ENCODE measurements at regions not wholly inside any gene's neighbourhood (a gene's known extent, or its start where the extent isn't known, plus 50 kb on each side); places are given as distances from the start of the nearest gene placed in this dataset.

- DNase-seq = no peak
These were observed 533.0 kb downstream of the TLE1 start for GRCh38 chr9:81156381-81156780.

DNA sequence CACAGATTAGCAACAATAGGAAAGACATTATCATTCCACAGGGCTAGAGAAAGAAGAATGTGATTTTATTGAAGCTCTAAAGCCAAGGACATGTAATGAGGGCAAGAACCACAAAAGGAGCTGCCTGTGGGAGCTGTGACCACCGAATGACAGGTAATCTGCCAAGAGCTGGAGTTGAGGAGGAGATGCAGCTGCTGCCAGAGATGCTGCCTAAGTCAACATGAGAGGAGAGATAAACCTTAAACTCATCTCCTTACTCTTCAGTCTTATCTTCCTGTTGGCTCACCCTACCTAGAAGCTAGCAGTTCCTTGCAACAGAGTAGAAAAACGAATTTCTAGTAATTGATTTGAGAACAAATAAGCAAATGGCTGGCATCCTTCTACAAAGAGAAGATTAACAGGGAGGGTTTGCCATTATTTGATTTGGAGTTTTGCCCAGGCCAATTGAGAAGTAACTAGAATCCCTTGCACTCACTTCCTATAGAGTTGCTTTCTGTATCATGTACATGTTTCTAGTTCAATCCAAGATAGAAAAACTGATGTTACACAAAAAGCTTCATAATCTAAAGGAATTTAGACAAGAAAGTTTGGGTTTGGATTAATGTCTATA is 539.2 kb downstream of the TLE1 start:
- DNase-seq = no peak

DNA sequence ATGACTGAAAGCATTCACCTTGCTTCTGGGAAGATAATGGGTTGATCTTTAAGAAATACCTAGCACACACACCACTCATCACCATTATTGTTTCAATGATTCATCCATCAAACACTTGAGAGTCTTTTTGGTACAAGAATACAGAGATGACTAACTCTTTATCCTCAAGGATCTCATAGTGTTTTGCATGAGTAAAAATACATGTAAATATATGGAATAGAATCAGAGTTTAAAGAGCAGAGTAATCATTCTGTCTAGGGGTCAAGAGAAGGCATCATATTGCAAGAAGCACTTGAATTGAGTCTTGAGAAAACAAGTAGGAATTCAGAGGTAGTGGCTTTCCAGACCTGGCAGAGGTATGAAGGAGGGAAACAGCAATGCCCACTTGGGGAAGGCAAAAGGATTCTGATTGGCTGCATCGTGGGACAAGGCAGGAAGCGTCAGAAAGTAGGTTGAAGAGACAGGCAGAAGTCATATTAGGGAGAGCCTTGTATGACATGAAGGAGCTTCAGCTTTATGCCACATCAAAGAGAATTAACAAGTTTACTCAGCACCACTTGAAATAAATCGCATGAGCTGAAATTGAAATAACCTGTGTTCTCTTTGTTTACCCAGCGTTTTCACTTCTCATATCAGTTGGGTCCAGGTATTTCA is 542.5 kb downstream of the TLE1 start:
- no peak for DNase-seq

GRCh38 chr9:81146241-81146640 is 543.1 kb downstream of the TLE1 start:
- DNase-seq = no peak

- no peak for DNase-seq
These were observed 543.9 kb downstream of the TLE1 start for GRCh38 chr9:81145331-81145963.

- DNase-seq = no peak
These were observed 547.4 kb downstream of the TLE1 start for GRCh38 chr9:81141961-81142360.

- DNase-seq = no peak
These were observed 551.3 kb downstream of the TLE1 start for GRCh38 chr9:81137976-81138568.

DNA sequence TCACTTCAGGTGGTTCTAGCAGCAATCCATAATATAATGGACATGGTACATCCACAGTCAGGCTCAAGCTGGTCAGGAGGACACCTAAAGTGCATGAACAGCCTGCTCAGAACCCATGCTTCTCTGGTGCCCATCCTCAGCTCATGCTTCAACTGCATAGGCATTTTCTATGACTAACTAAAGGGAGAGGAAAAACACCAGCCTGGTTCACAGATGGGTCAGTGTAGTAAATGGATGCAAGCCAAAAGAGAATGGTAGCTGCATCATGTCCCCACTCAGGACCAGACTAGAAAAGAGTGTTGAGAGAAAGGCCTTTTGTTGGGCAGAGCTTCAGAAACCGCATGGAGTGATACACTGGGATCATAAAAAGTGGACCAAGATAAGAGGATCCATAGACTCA is 556.6 kb downstream of the TLE1 start:
- no peak for DNase-seq

DNA sequence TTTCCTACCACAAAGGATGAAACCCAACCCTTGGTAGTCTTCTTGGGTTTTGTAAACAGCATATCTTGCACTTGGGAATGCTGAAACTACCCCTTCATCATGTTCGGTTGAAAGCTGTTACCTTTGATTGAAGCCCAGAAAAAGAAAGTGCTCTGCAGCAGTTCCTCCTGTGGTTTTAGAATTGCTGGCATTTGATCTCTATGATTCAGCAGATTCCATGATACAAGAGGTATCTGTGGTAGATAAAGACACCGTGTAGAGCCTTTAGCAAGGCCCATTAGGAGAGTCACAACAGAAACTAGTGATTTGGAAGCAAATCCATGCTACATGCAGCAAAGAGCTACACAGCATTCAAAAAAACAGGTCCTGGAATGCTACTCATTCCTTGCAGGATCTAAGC is 557.0 kb downstream of the TLE1 start:
- no peak for DNase-seq

GRCh38 chr9:81128701-81129100 is 560.6 kb downstream of the TLE1 start:
- DNase-seq = no peak

GRCh38 chr9:81125446-81126092 is 563.8 kb downstream of the TLE1 start:
- DNase-seq = no peak

DNA sequence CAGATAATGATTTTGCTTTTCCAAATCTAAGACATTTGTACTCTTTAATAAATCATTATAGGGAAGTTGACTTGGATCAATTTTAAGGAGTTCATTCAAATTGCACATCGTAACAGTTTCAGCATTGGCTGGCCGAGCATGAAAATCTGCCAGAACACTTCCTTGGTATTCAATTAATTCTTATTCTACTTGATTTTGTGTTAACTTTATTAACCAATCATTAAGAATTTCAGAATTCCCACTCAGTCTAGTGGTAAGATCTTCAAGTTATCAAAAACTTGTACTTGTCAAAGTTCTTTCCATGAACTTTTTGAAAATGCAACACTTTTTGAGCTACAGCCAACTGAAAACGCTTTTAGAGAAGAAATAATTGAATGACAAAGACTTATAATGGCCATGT is 565.8 kb downstream of the TLE1 start:
- DNase-seq = no peak

DNA sequence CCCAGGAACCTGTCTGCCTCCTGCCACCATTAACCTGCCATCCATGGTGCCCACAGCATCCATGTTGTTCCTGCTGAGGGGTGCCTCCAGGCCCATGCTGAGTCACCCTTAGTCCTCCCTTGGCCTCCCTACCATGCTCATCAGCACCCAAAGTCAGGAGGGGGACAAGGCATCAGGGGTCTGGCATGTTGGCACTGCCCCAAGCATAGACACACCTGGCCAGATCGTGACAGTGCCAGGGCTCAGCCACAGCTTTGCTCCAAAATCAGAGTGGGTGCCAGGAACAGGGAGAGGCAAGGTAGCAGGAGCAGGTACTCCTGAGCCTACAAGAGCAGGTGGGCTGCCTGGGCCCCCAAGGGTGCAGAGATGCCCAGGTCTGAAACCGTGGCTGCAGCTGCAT is 566.6 kb downstream of the TLE1 start:
- no peak for DNase-seq

DNA sequence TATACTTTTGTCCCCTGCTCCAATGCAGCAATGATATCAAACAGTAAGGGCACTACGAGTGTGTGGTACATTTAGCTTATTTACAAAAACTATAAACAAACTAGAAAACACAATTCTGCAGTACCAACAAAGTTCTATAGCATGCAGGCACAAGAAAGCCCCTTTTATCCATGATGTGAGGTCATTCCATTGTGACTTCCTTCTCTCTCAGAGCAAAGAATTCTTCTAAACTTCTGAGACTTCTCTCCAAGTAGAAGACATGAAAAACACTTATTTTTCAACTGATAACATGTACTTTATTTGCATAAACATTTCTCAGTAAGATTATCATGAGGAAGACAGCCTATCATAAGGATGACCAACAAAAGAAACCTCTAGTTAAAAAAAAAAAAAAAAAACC is 569.8 kb downstream of the TLE1 start:
- DNase-seq = no peak

GRCh38 chr9:81118416-81118815 is 570.9 kb downstream of the TLE1 start:
- no peak for DNase-seq

DNA sequence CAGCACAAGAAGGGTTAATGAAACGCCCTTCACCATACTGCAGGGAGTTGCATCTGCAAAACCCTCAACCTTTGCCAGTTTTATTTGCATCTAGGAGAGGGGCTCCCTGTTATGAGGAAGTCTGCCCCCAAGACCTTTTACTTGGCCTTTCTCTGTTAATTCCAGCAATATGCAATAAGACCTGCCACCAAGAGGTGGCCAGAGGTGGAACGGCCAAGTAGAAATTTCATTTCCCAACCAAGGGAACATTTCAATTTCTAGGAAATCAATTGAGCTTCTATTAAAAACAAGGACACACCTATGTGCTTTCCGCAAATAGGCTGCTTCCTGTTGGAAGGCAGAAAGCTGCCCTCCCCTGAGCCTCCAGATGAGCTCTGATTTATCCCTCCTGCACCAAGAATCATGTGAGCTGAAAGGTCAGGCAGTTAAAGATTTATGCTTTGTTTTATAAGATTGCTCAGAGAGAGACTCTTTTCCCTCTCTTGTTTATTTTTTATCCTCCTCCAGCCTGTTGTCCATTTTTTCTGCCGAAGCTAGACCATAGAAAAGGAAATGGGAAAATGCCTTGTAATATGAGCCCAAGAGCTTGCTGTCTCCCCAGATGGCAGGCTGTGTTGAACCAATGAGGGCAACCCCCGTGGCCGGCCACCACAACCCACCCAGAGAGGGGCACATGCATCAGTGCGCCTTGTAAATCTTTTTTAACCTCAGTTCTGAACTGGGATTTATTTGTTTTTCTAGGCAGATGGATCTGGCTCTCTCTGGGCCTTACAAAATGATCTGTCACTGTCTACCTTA is 572.8 kb downstream of the TLE1 start:
- DNase-seq = no peak

DNA sequence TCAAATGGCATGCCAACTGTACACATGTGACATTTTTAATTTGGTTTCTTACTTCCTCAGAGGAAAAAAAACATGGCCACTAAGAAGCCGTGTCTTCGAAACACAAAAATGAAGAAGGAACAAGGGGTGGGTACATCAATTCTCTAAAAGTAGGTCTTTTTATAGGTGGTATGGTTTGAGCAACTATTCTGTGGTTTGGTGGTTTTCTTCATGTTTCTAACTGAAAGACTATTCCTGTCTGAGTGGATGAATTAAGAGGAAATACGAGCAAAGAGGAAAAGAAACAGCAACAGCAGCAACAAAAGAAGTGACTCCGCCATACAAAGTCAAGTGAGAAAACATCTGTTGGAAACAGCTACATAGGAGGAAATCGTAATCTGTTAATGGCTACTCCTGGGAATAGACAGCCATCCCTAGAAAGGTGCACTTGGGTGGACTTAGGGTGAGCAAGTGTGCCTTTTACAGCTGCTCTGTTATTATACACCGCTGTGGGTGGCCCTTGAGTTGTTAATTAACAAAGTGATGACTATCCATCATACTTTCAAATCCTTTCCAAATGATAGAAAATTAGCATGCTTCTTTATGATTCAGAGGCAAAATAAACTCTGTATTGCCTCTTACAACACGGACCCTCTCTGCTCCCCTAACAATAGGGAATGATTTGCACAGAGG is 575.8 kb downstream of the TLE1 start:
- peak; percentile 73 to 84 for DNase-seq

DNA sequence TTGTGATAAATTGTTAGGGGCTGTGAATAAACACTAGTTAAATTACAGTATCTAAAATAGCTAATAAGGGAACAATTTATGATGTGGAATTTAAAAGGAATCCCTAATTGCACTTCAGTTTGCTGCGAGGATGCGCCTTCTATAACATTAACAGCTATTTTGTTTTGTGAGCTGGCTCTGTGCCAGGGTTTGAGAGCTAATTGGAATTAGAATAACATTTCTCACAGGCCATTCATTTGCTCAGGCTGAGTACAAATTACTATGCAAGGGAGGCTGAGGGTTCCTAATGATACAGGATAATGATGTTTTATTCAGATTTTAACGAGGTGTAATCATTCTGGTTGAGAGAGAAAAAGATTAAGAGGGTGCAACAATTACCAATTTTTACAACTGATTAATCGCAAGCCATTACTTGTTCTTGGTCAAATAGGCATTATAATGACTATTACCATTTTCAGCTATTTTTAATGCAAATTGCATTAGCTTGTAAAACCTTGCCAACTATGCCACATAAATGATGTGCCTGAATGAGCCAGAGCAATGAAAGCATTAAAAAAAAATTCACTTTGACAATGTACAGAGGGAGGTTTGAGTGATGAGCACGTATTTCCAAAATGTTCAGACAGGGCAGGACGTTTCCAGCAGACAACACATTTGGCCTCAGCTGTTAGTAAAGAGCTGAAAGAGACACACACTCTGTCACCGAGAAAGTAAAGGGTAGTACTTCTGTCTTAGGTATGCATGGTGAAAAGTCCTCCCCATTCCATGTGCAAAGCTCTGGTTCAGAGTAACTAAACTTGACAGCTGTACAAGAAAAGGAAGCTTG is 576.5 kb downstream of the TLE1 start:
- no peak for DNase-seq

- DNase-seq = no peak
These were observed 580.5 kb downstream of the TLE1 start for GRCh38 chr9:81108821-81109220.

GRCh38 chr9:81108391-81108790 is 581.0 kb downstream of the TLE1 start:
- DNase-seq = no peak

All from AML-193 (cell line).